ENCODE measurements at regions not wholly inside any gene's neighbourhood (a gene's known extent, or its start where the extent isn't known, plus 50 kb on each side); places are given as distances from the start of the nearest gene placed in this dataset.

DNA sequence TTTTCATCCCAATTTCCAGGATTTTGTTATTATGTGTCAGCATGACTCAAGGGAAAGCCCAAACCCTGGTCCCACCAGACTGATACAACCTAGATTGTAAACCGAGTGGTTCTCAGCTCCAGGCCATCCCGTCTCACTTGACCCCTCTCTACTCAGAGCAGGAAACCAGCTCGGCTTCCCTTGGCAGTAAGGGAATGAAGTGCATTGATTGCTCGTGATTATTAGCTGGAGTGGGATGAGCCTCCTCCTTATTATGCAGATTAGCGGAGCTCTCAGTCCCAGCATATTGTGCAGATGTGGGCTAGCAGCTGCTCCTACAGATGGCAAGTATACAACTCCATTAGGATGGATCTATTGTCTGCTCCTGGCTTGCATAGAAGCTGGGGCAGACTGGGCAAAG is 167.6 kb downstream of the LNPK start:
- Histone ChIP-seq H3K27me3 (peaks cover 0 to 7% (median 0%) of the 10 kb centered on the region in 3 donors), H3K4me1 (peaks cover 0 to 11% (median 0%) of the 10 kb centered on the region in 4 donors), H3K36me3 (no peaks in the 10 kb centered on the region), H3K9me3 (no peaks in the 10 kb centered on the region), H3K27ac (no peak overlapping the region), H3K4me3 (no peak overlapping the region)
- intact Hi-C loops (cut with DNase I; ENCODE audit: low total_unique reads) = no loop called here
- WGBS, 5 donors = 44 to 55% (median 52%) methylated on average over 5 of the region's 5 CpGs
- peak in 1 of 2 donors; percentile 24 for DNase-seq
- no peak for TF ChIP-seq POLR2A (IDR thresholded peaks at IDR 0.05)
- no peak for TF ChIP-seq POLR2AphosphoS5 (IDR thresholded peaks at IDR 0.05)
- TF ChIP-seq EP300 (IDR thresholded peaks at IDR 0.05) = no peak
- TF ChIP-seq, protein P1, sequence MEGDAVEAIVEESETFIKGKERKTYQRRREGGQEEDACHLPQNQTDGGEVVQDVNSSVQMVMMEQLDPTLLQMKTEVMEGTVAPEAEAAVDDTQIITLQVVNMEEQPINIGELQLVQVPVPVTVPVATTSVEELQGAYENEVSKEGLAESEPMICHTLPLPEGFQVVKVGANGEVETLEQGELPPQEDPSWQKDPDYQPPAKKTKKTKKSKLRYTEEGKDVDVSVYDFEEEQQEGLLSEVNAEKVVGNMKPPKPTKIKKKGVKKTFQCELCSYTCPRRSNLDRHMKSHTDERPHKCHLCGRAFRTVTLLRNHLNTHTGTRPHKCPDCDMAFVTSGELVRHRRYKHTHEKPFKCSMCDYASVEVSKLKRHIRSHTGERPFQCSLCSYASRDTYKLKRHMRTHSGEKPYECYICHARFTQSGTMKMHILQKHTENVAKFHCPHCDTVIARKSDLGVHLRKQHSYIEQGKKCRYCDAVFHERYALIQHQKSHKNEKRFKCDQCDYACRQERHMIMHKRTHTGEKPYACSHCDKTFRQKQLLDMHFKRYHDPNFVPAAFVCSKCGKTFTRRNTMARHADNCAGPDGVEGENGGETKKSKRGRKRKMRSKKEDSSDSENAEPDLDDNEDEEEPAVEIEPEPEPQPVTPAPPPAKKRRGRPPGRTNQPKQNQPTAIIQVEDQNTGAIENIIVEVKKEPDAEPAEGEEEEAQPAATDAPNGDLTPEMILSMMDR (IDR thresholded peaks at IDR 0.05) = no peak

DNA sequence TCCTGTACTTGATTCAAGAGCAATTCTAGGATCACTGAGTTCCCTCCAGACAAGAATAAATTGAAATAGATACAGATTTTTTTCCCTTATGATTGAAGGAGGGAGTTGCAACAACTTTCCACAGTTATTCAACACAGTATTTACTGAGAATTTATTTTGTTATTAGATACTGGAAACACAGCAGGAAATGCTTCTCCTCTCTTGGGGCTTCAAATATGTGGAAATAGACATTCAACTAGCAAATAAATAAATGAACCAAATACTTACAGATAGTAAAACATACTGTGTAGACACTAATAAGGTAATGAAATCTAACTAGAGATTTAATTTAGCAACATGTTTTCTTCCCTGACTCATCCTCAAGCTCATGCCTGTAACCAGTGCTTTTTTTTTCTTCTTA is 169.2 kb downstream of the LNPK start:
- intact Hi-C loops (cut with DNase I; ENCODE audit: low total_unique reads) = no loop called here
- Histone ChIP-seq H3K4me1 (peaks cover 0 to 11% (median 0%) of the 10 kb centered on the region in 4 donors), H3K36me3 (no peaks in the 10 kb centered on the region), H3K9me3 (no peaks in the 10 kb centered on the region), H3K27ac (no peak overlapping the region), H3K4me3 (no peak overlapping the region), H3K27me3 (peaks cover 0 to 7% (median 0%) of the 10 kb centered on the region in 3 donors)
- DNase-seq = no peak
- TF ChIP-seq POLR2A (IDR thresholded peaks at IDR 0.05) = no peak
- no peak for TF ChIP-seq EP300 (IDR thresholded peaks at IDR 0.05)
- TF ChIP-seq, protein P1 (IDR thresholded peaks at IDR 0.05) = no peak
- TF ChIP-seq POLR2AphosphoS5 (IDR thresholded peaks at IDR 0.05) = no peak

DNA sequence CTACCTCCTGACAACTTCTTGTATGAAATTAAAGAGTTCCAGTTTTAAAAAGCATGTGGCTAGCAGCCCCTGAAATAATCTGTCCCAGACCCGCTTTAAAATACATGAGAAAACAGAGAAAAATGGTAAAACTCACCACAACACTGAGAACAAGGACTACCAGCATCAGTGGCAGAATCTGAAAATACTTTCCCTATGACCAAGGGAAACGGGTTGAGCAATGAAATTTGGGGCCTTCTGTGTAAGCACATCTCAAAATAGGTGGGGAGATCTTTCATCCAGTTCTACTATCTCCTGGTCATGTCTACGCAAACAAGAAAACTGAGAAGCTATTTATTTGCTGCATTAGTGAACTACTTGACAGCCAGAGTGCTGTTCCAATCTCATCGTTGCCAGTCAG is 172.3 kb downstream of the LNPK start:
- Histone ChIP-seq H3K4me1 (no peaks in the 10 kb centered on the region), H3K27me3 (peaks cover 0 to 6% (median 0%) of the 10 kb centered on the region in 3 donors), H3K36me3 (no peaks in the 10 kb centered on the region), H3K27ac (no peak overlapping the region), H3K4me3 (no peak overlapping the region), H3K9me3 (no peaks in the 10 kb centered on the region)
- no peak for TF ChIP-seq EP300 (IDR thresholded peaks at IDR 0.05)
- no peak for TF ChIP-seq POLR2AphosphoS5 (IDR thresholded peaks at IDR 0.05)
- TF ChIP-seq, protein P1 (IDR thresholded peaks at IDR 0.05) = no peak
- TF ChIP-seq POLR2A (IDR thresholded peaks at IDR 0.05) = no peak
- DNase-seq = no peak
- 74 to 80% (median 77%) methylated on average over 4 of the region's 4 CpGs for WGBS, 5 donors
- intact Hi-C loops (cut with DNase I; ENCODE audit: low total_unique reads) = no loop called here

DNA sequence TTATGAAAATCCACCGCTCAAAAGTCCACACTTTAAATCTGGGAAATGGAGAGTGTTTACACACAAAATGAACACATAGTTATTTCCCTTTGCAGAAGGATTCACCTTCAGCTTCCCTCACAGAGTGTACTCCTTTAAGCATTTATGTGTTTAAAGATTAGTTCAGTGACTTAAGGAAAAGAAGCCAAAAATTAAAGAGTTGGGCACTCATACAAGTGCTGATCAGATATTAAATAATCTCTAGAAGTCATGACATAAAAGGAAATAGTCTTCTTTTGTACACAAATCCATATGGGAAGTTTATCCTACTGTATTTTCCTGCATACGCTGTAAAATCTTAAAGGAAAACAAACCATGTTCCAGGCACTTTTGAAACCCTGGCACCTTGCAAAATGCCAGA is 174.2 kb downstream of the LNPK start:
- H3K9me3 ChIP-seq = no peaks in the 10 kb centered on the region
- TF ChIP-seq POLR2AphosphoS5 (IDR thresholded peaks at IDR 0.05) (no peak), EP300 (IDR thresholded peaks at IDR 0.05) (no peak), POLR2A (IDR thresholded peaks at IDR 0.05) (no peak)
- TF ChIP-seq, protein P1 (IDR thresholded peaks at IDR 0.05) = no peak
- no peaks in the 10 kb centered on the region for H3K27me3 ChIP-seq
- whole genome bisulfite sequencing, 5 donors = 57 to 66% (median 62%) methylated on average over 2 of the region's 2 CpGs
- intact Hi-C loops (cut with DNase I; ENCODE audit: low total_unique reads) = no loop called here
- H3K4me3 ChIP-seq = no peak overlapping the region
- no peaks in the 10 kb centered on the region for H3K4me1 ChIP-seq
- H3K36me3 ChIP-seq = no peaks in the 10 kb centered on the region
- DNase-seq = no peak
- H3K27ac ChIP-seq = no peak overlapping the region
